HCT116 (cell line): ENCODE measurements at regions not wholly inside any gene's neighbourhood (a gene's known extent, or its start where the extent isn't known, plus 50 kb on each side); places are given as distances from the start of the nearest gene placed in this dataset.

Source experiments
- CEBPB ChIP-seq: IDR thresholded peaks from 2 replicates; pipeline ENCODE4 v1.6.1; 2012; ENCODE audit warnings: low read depth
- CTCF ChIP-seq, 3 experiments: fragments of 200-600 bp in 1 of 3; sonication (generic) in 1 of 3; IDR thresholded peaks in 2 of 3; conservative IDR thresholded peaks in 1 of 3; 2 replicates each; pipeline ENCODE4 v1.5.1; 2012 to 2017; ENCODE audit warnings: low read depth in 2 of 3, low read length in 2 of 3, antibody characterized with exemption in 1 of 3, borderline replicate concordance in 1 of 3, control low read depth in 1 of 3, mild to moderate bottlenecking in 1 of 3, mixed read lengths in 1 of 3, mixed run types in 1 of 3, moderate library complexity in 1 of 3; ENCODE audit not compliant: insufficient read depth in 1 of 3
- EZH2 ChIP-seq: fragments of 200-600 bp; sonication (generic); IDR thresholded peaks from 2 replicates; pipeline ENCODE4 v1.6.1; 2017; ENCODE audit warnings: antibody characterized with exemption, mixed run types
- POLR2A ChIP-seq: IDR thresholded peaks from 2 replicates; pipeline ENCODE4 v1.7.0; 2011; ENCODE audit warnings: borderline replicate concordance; ENCODE audit not compliant: insufficient read depth, insufficient read length; ENCODE audit errors: extremely low read depth
- SIN3A ChIP-seq: IDR thresholded peaks from 2 replicates; pipeline ENCODE4 v1.6.1; 2012; ENCODE audit warnings: low read depth

GRCh38 chr2:236795861-236796219 is 226.2 kb downstream of the ACKR3 start:
- TF ChIP-seq CTCF (IDR thresholded peaks at IDR 0.05 in 2 of 3, conservative IDR thresholded peaks at IDR 0.05 in 1 of 3; ENCODE audit: borderline replicate concordance in 1 of 3, insufficient read depth in 1 of 3, low read depth in 2 of 3, low read length in 2 of 3) (no peak), EZH2 (no peak), POLR2A (no peak), SIN3A (no peak), CEBPB (no peak)
